GM18517 (cell line): ENCODE measurements at regions not wholly inside any gene's neighbourhood (a gene's known extent, or its start where the extent isn't known, plus 50 kb on each side); places are given as distances from the start of the nearest gene placed in this dataset.

Source experiments
- ATAC-seq: cut with Tn5 transposase; IDR thresholded peaks from one replicate; pipeline ENCODE4 v1.9.1; 2021; ENCODE audit warnings: mild to moderate bottlenecking, moderate library complexity; ENCODE audit not compliant: unreplicated experiment

GRCh38 chr12:28104903-28105864 is 85.1 kb upstream of the CCDC91 start:
- ATAC-seq = no peak

GRCh38 chr12:28107679-28108078 is 82.6 kb upstream of the CCDC91 start:
- no peak for ATAC-seq

GRCh38 chr12:28108599-28108998 is 81.7 kb upstream of the CCDC91 start:
- ATAC-seq = no peak

GRCh38 chr12:28110329-28110728 is 79.9 kb upstream of the CCDC91 start:
- ATAC-seq = no peak

GRCh38 chr12:28114488-28114887 is 75.8 kb upstream of the CCDC91 start:
- ATAC-seq = no peak

GRCh38 chr12:28121433-28121832 is 68.8 kb upstream of the CCDC91 start:
- no peak for ATAC-seq

- ATAC-seq = no peak
Observed at GRCh38 chr12:28121899-28122655, 68.2 kb upstream of the CCDC91 start.

- no peak for ATAC-seq
Observed at GRCh38 chr12:28122756-28123155, 67.5 kb upstream of the CCDC91 start.

GRCh38 chr12:28127455-28127854 is 62.8 kb upstream of the CCDC91 start:
- no peak for ATAC-seq

- no peak for ATAC-seq
Observed at GRCh38 chr12:28129031-28129430, 61.2 kb upstream of the CCDC91 start.

GRCh38 chr12:28130234-28130624 is 60.0 kb upstream of the CCDC91 start:
- no peak for ATAC-seq

- ATAC-seq = no peak
Observed at GRCh38 chr12:28130625-28131598, 59.3 kb upstream of the CCDC91 start.

GRCh38 chr12:28132398-28132797 is 57.9 kb upstream of the CCDC91 start:
- ATAC-seq = no peak

GRCh38 chr12:28135801-28136439 is 54.3 kb upstream of the CCDC91 start:
- no peak for ATAC-seq

- no peak for ATAC-seq
Observed at GRCh38 chr12:28137414-28137813, 52.8 kb upstream of the CCDC91 start.

GRCh38 chr12:28140404-28140803 is 49.9 kb upstream of the CCDC91 start:
- ATAC-seq = no peak
